Peyer's patch (tissue), 4 donors: ENCODE measurements at regions not wholly inside any gene's neighbourhood (a gene's known extent, or its start where the extent isn't known, plus 50 kb on each side); places are given as distances from the start of the nearest gene placed in this dataset.

Experiments used
- POLR2A ChIP-seq, 2 donors: fragments of 450-650 bp; IDR thresholded peaks; one replicate each; pipeline ENCODE4 v1.5.1; 2017; ENCODE audit warnings: antibody characterized with exemption in 2 of 2, mild to moderate bottlenecking in 2 of 2, moderate library complexity in 2 of 2
- TF ChIP-seq, protein P1 (sequence below), 6 experiments: fragments of 450-650 bp in 4 of 6; fragments of 200-600 bp in 2 of 6; sonication (generic) in 1 of 6; IDR thresholded peaks; one replicate each; pipeline ENCODE4 v1.5.1; 2017 to 2019; ENCODE audit warnings: antibody characterized with exemption in 6 of 6, mild to moderate bottlenecking in 3 of 6, moderate library complexity in 1 of 6

DNA sequence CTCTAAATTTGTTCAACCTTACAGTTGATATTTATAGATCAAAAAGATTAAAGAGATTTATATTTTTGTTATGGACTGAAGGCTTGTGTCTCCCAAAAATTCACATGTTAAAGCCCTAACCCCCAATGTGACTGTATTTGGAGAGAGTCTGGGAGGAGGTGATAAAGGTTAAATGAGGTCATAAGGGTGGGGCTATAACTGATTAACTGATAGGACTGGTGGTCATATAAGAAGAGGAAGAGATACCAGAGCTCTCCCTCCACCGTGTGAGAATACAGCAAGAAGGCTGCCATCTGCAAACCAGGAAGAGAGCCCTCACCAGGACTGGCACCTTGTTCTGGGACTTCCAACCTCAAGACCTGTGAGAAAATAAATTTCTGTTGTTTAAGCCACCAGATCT is 264.3 kb downstream of the ENC1 start:
- TF ChIP-seq, protein P1, sequence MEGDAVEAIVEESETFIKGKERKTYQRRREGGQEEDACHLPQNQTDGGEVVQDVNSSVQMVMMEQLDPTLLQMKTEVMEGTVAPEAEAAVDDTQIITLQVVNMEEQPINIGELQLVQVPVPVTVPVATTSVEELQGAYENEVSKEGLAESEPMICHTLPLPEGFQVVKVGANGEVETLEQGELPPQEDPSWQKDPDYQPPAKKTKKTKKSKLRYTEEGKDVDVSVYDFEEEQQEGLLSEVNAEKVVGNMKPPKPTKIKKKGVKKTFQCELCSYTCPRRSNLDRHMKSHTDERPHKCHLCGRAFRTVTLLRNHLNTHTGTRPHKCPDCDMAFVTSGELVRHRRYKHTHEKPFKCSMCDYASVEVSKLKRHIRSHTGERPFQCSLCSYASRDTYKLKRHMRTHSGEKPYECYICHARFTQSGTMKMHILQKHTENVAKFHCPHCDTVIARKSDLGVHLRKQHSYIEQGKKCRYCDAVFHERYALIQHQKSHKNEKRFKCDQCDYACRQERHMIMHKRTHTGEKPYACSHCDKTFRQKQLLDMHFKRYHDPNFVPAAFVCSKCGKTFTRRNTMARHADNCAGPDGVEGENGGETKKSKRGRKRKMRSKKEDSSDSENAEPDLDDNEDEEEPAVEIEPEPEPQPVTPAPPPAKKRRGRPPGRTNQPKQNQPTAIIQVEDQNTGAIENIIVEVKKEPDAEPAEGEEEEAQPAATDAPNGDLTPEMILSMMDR (IDR thresholded peaks at IDR 0.05), result no peak
- TF ChIP-seq POLR2A (IDR thresholded peaks at IDR 0.05), result no peak
